ENCODE measurements at regions not wholly inside any gene's neighbourhood (a gene's known extent, or its start where the extent isn't known, plus 50 kb on each side); places are given as distances from the start of the nearest gene placed in this dataset.

GRCh38 chr9:14007190-14007769 is 306.7 kb downstream of the NFIB start:
- TF ChIP-seq FOXK2 (IDR thresholded peaks at IDR 0.05) (no peak), SP1 (IDR thresholded peaks at IDR 0.05) (no peak), HDGF (IDR thresholded peaks at IDR 0.05; ENCODE audit: borderline replicate concordance) (no peak), FOXM1 (IDR thresholded peaks at IDR 0.05; ENCODE audit: borderline replicate concordance) (no peak), ELF4 (IDR thresholded peaks at IDR 0.05) (no peak), TARDBP (IDR thresholded peaks at IDR 0.05) (no peak), PKNOX1 (IDR thresholded peaks at IDR 0.05) (no peak), LEF1 (IDR thresholded peaks at IDR 0.05; ENCODE audit: borderline replicate concordance) (no peak), NFRKB (IDR thresholded peaks at IDR 0.05) (no peak), L3MBTL2 (conservative IDR thresholded peaks at IDR 0.05) (no peak), ZNF384 (IDR thresholded peaks at IDR 0.05) (no peak)
- ChIA-PET CTCF (no interaction called here), POLR2A (no interaction called here)
- DNase-seq (ENCODE audit: extremely low spot score), result no peak

DNA sequence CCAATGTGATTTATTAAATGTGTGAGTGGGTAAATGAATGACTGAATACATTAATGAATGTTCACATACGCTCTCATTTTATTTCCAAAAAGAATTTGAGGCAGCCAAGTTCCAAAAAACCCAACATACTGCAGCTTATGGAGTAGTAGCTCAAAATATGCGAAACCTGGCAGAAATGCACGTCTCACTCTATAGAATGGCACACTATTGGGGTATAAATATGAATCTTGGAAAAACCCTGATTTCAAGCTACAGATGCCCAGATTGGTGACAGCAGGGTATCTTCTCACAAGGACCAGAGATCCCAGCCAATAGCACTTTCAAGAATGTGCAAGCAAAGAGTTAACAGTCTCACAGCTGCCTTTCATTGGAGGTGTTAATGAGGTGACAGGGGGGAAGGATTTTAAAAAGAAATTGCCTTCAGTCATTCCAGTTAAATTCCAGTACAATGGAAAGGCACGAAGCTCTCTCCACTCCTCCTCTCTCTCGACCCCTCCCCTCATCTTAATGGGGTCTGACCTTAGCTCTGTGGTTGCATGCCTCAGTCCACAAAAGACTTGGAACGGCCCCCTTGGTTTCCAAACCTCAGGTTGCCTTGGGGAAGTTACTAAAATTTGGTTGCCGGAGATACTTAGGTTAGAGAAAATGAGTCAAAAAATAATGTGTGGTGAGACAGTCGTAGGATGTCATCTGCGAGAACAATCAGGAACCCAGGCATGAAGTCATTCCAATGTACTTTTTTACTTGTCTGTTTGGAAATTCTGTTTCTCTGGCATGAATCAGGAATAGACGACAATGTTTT is 307.4 kb downstream of the NFIB start:
- no peak for TF ChIP-seq FOXK2 (IDR thresholded peaks at IDR 0.05)
- no peak for TF ChIP-seq CTBP1 (IDR thresholded peaks at IDR 0.05; ENCODE audit: borderline replicate concordance)
- TF ChIP-seq SP1 (IDR thresholded peaks at IDR 0.05), result no peak
- no peak for TF ChIP-seq PKNOX1 (IDR thresholded peaks at IDR 0.05)
- no peak for TF ChIP-seq HDGF (IDR thresholded peaks at IDR 0.05; ENCODE audit: borderline replicate concordance)
- POLR2A ChIA-PET, result no interaction called here
- CTCF ChIA-PET, result no interaction called here
- DNase-seq (ENCODE audit: extremely low spot score), result no peak

DNA sequence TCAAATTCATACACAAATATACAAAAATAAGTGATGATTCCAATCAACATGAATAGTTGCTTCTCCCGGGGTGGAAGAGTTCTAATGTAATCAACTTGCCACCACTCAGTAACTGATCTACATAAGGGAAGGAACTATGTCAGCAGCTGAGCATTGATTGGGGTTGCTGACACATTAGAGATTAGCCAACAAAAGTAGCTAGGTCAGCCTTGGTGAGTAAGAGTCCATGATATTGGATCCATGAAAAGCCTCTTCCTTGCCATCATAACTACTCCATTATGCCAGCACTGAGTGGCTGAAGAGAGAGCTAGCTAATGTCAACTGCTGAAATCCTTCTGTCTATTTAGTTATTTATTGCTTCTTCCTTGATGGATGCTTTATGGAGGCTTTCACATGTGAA is 309.8 kb downstream of the NFIB start:
- CTCF ChIA-PET, result no interaction called here
- TF ChIP-seq FOXA1 (IDR thresholded peaks at IDR 0.05), result no peak
- TF ChIP-seq SP1 (IDR thresholded peaks at IDR 0.05), result no peak
- TF ChIP-seq ZNF384 (IDR thresholded peaks at IDR 0.05), result no peak
- no peak for TF ChIP-seq HDGF (IDR thresholded peaks at IDR 0.05; ENCODE audit: borderline replicate concordance)
- TF ChIP-seq LEF1 (IDR thresholded peaks at IDR 0.05; ENCODE audit: borderline replicate concordance), result no peak
- TF ChIP-seq FOXK2 (IDR thresholded peaks at IDR 0.05), result no peak
- no peak for TF ChIP-seq CTBP1 (IDR thresholded peaks at IDR 0.05; ENCODE audit: borderline replicate concordance)
- TF ChIP-seq ELF4 (IDR thresholded peaks at IDR 0.05), result no peak
- TF ChIP-seq ARNT (IDR thresholded peaks at IDR 0.05), result no peak
- no peak for TF ChIP-seq SUZ12 (IDR thresholded peaks at IDR 0.05)
- TF ChIP-seq BHLHE40 (IDR thresholded peaks at IDR 0.05; ENCODE audit: borderline replicate concordance), result no peak
- no peak for TF ChIP-seq NFRKB (IDR thresholded peaks at IDR 0.05)
- DNase-seq (ENCODE audit: extremely low spot score), result no peak
- POLR2A ChIA-PET, result interaction anchor here (0.6 kb wide), 1 partner anchor 225 kb away, joined by 4 read pairs; no protein-coding TSS in a partner anchor

GRCh38 chr9:13994240-13994639 is 319.7 kb downstream of the NFIB start:
- no peak for TF ChIP-seq PKNOX1 (IDR thresholded peaks at IDR 0.05)
- TF ChIP-seq LEF1 (IDR thresholded peaks at IDR 0.05; ENCODE audit: borderline replicate concordance), result no peak
- no peak for TF ChIP-seq ELF4 (IDR thresholded peaks at IDR 0.05)
- no peak for TF ChIP-seq SP1 (IDR thresholded peaks at IDR 0.05)
- no peak for TF ChIP-seq HDGF (IDR thresholded peaks at IDR 0.05; ENCODE audit: borderline replicate concordance)
- TF ChIP-seq CTBP1 (IDR thresholded peaks at IDR 0.05; ENCODE audit: borderline replicate concordance), result no peak
- TF ChIP-seq ZNF384 (IDR thresholded peaks at IDR 0.05), result no peak
- no peak for TF ChIP-seq FOXK2 (IDR thresholded peaks at IDR 0.05)
- TF ChIP-seq SUZ12 (IDR thresholded peaks at IDR 0.05), result no peak
- no peak for TF ChIP-seq FOXA1 (IDR thresholded peaks at IDR 0.05)
- POLR2A ChIA-PET, result interaction anchor here (0.6 kb wide), 1 partner anchor 417 kb away, joined by 3 read pairs; no protein-coding TSS in a partner anchor
- CTCF ChIA-PET, result no interaction called here
- DNase-seq (ENCODE audit: extremely low spot score), result no peak

DNA sequence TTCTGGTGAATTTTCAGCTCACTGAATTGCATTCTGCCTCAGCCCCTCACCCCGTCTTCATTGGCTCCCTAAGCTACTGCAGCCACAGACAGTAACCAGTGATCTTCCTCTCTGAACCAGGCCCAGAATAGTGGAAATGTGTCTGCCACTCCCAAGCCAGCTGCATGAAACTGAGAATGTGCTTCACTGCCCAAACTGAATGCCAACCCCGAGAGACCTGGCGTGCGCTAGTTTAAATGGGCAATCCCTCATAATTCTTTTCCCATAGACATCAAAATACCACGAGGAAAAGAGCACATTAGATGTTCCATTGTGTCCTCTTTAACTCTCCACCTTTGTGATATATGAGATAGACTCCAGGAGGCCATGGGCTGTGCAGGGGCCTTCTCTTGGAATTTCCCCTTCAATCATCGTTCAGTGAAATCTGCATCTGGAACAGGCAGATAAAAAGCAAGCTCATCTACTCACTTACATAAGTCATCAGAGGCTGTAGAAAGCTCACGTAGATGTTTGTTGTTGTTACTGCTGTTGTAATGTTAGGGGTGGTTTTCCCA is 320.2 kb downstream of the NFIB start:
- DNase-seq (ENCODE audit: extremely low spot score), result no peak
- ChIA-PET CTCF (no interaction called here), POLR2A (interaction anchor here (0.6 kb wide), 1 partner anchor 416 kb away, joined by 3 read pairs; no protein-coding TSS in a partner anchor)
- TF ChIP-seq SP1 (IDR thresholded peaks at IDR 0.05) (no peak), ZNF384 (IDR thresholded peaks at IDR 0.05) (no peak), NFRKB (IDR thresholded peaks at IDR 0.05) (no peak), L3MBTL2 (conservative IDR thresholded peaks at IDR 0.05) (no peak), ARNT (IDR thresholded peaks at IDR 0.05) (no peak), FOXA1 (IDR thresholded peaks at IDR 0.05) (no peak), TARDBP (IDR thresholded peaks at IDR 0.05) (no peak), CTBP1 (IDR thresholded peaks at IDR 0.05; ENCODE audit: borderline replicate concordance) (no peak), PKNOX1 (IDR thresholded peaks at IDR 0.05) (no peak), SUZ12 (IDR thresholded peaks at IDR 0.05) (no peak), HDGF (IDR thresholded peaks at IDR 0.05; ENCODE audit: borderline replicate concordance) (no peak), FOXK2 (IDR thresholded peaks at IDR 0.05) (no peak), ELF4 (IDR thresholded peaks at IDR 0.05) (no peak), BHLHE40 (IDR thresholded peaks at IDR 0.05; ENCODE audit: borderline replicate concordance) (no peak), FOXM1 (IDR thresholded peaks at IDR 0.05; ENCODE audit: borderline replicate concordance) (no peak), LEF1 (IDR thresholded peaks at IDR 0.05; ENCODE audit: borderline replicate concordance) (no peak)

Measured in HEK293T (cell line).